HUDEP-2 (cell line): ENCODE measurements at regions not wholly inside any gene's neighbourhood (a gene's known extent, or its start where the extent isn't known, plus 50 kb on each side); places are given as distances from the start of the nearest gene placed in this dataset.

Source experiments
- DNase-seq, 76 experiments: peaks; one replicate each; lab custom pipeline; 2025; ENCODE audit not compliant: unreplicated experiment in 76 of 76; lab: John Stamatoyannopoulos, UW

- no peak for DNase-seq
These were observed 1014.7 kb upstream of the LRRN3 start for GRCh38 chr7:110076194-110076593.

GRCh38 chr7:110084181-110084807 is 1006.6 kb upstream of the LRRN3 start:
- DNase-seq = no peak

GRCh38 chr7:110090110-110090820 is 1000.7 kb upstream of the LRRN3 start:
- peak in 1 of 76 experiments; percentile 18 for DNase-seq

- DNase-seq = no peak
These were observed 995.4 kb upstream of the LRRN3 start for GRCh38 chr7:110095372-110096052.

GRCh38 chr7:110104243-110104642 is 986.7 kb upstream of the LRRN3 start:
- DNase-seq = no peak

- DNase-seq = no peak
These were observed 985.6 kb upstream of the LRRN3 start for GRCh38 chr7:110105307-110105706.

GRCh38 chr7:110105840-110106239 is 985.1 kb upstream of the LRRN3 start:
- DNase-seq = no peak

GRCh38 chr7:110119883-110120581 is 970.9 kb upstream of the LRRN3 start:
- DNase-seq = no peak

GRCh38 chr7:110129159-110129558 is 961.8 kb upstream of the LRRN3 start:
- DNase-seq = no peak

- no peak for DNase-seq
These were observed 960.3 kb upstream of the LRRN3 start for GRCh38 chr7:110130669-110131068.

GRCh38 chr7:110131344-110131743 is 959.6 kb upstream of the LRRN3 start:
- no peak for DNase-seq

GRCh38 chr7:110139056-110139455 is 951.9 kb upstream of the LRRN3 start:
- DNase-seq = no peak

GRCh38 chr7:110142939-110143526 is 947.9 kb upstream of the LRRN3 start:
- DNase-seq = no peak

GRCh38 chr7:110144599-110144998 is 946.3 kb upstream of the LRRN3 start:
- DNase-seq = no peak

- DNase-seq = no peak
These were observed 942.9 kb upstream of the LRRN3 start for GRCh38 chr7:110148054-110148453.

- DNase-seq = no peak
These were observed 937.7 kb upstream of the LRRN3 start for GRCh38 chr7:110153222-110153621.

- DNase-seq = no peak
These were observed 934.4 kb upstream of the LRRN3 start for GRCh38 chr7:110156511-110156910.

GRCh38 chr7:110157631-110158362 is 933.1 kb upstream of the LRRN3 start:
- no peak for DNase-seq

- no peak for DNase-seq
These were observed 922.9 kb upstream of the LRRN3 start for GRCh38 chr7:110168010-110168409.

GRCh38 chr7:110170841-110171240 is 920.1 kb upstream of the LRRN3 start:
- DNase-seq = no peak
